T-cell (primary cell): ENCODE measurements at regions not wholly inside any gene's neighbourhood (a gene's known extent, or its start where the extent isn't known, plus 50 kb on each side); places are given as distances from the start of the nearest gene placed in this dataset.

ENCODE experiments used
- ATAC-seq, 4 experiments: fragments of 200-7000 bp in 3 of 4; fragments of 150-1000 bp in 1 of 4; cut with Tn5 transposase; replicated peaks in 1 of 4; 1 replicate in 3 of 4; 2 replicates in 1 of 4; pipeline ENCODE4 v1.10.0; 2021; ENCODE audit warnings: moderate library complexity in 3 of 4, mild to moderate bottlenecking in 2 of 4, moderate number of reproducible peaks in 1 of 4
- CTCF ChIA-PET, 2 donors: fragments of 300-600 bp; sonication (Branson Sonifier 250); formaldehyde crosslinking; loops; one replicate each; lab custom pipeline; 2022; ENCODE audit warnings: antibody characterized with exemption in 2 of 2; lab: Charles Lee
- POLR2A ChIA-PET, 2 donors: fragments of 300-600 bp; sonication (Branson Sonifier 250); formaldehyde crosslinking; loops; one replicate each; lab custom pipeline; 2022; ENCODE audit warnings: antibody characterized with exemption in 2 of 2; lab: Charles Lee
- DNase-seq, 35 experiments: peaks; one replicate each; pipeline versions ENCODE4 v3.0.0 to v3.0.0-alpha.2; 2013 to 2023
- H3K27ac ChIP-seq: one replicate; pipeline ENCODE4 v1.5.1; 2013; ENCODE audit warnings: low read length
- H3K27me3 ChIP-seq, 2 experiments: replicated peaks in 1 of 2; 1 replicate in 1 of 2; 2 replicates in 1 of 2; pipeline versions ENCODE4 v1.6.1 to v1.7.0; 2013; ENCODE audit warnings: low read length in 1 of 2, mixed read lengths in 1 of 2; ENCODE audit not compliant: control insufficient read depth in 2 of 2, insufficient read depth in 2 of 2; ENCODE audit errors: extremely low read depth in 1 of 2
- H3K36me3 ChIP-seq, 2 donors: 1 replicate in 1 of 2; 2 replicates in 1 of 2; pipeline versions ENCODE4 v1.6.1 to v1.7.0; 2013; ENCODE audit warnings: low read length in 1 of 2; ENCODE audit not compliant: control insufficient read depth in 2 of 2, insufficient read depth in 1 of 2; ENCODE audit errors: extremely low read depth in 1 of 2
- H3K4me1 ChIP-seq, 2 experiments: 1 replicate in 1 of 2; 2 replicates in 1 of 2; pipeline versions ENCODE4 v1.6.1 to v1.7.0; 2013; ENCODE audit warnings: low read length in 2 of 2, mixed read lengths in 1 of 2; ENCODE audit not compliant: insufficient read depth in 2 of 2, control insufficient read depth in 1 of 2; ENCODE audit errors: extremely low read depth in 1 of 2
- H3K4me3 ChIP-seq, 2 donors: 1 replicate in 1 of 2; 2 replicates in 1 of 2; pipeline versions ENCODE4 v1.5.1 to v1.7.0; 2013; ENCODE audit warnings: mild to moderate bottlenecking in 2 of 2, low read length in 1 of 2, moderate library complexity in 1 of 2; ENCODE audit not compliant: control insufficient read depth in 1 of 2; ENCODE audit errors: extremely low read depth in 1 of 2
- H3K9me3 ChIP-seq: 2 replicates; pipeline ENCODE4 v1.7.0; 2013
- H3K27ac Mint-ChIP-seq, 2 donors: one replicate each; pipeline ENCODE4 v1.8.0; 2020 to 2021; ENCODE audit warnings: mild to moderate bottlenecking in 2 of 2, mixed read lengths in 2 of 2
- H3K27me3 Mint-ChIP-seq, 2 donors: one replicate each; pipeline ENCODE4 v1.8.0; 2021 to 2022; ENCODE audit warnings: mixed read lengths in 2 of 2
- H3K36me3 Mint-ChIP-seq: one replicate; pipeline ENCODE4 v1.8.0; 2021; ENCODE audit warnings: mixed read lengths
- H3K4me1 Mint-ChIP-seq, 3 donors: one replicate each; pipeline ENCODE4 v1.8.0; 2020 to 2022; ENCODE audit warnings: mixed read lengths in 3 of 3, mild to moderate bottlenecking in 1 of 3
- H3K4me3 Mint-ChIP-seq, 3 donors: one replicate each; pipeline ENCODE4 v1.8.0; 2020 to 2022; ENCODE audit warnings: mild to moderate bottlenecking in 3 of 3, mixed read lengths in 3 of 3, moderate library complexity in 3 of 3
- H3K9me3 Mint-ChIP-seq, 3 donors: one replicate each; pipeline ENCODE4 v1.8.0; 2020 to 2022; ENCODE audit warnings: mixed read lengths in 3 of 3
- WGBS: methylation state at CpG from one replicate; pipeline ENCODE4 v1.1.5; 2013; ENCODE audit warnings: missing lambda C conversion rate; ENCODE audit not compliant: insufficient coverage; 5-methylcytosine and 5-hydroxymethylcytosine counted together

GRCh38 chr7:11297764-11298163 lies 324.1 kb downstream of the PHF14 start:
- DNase-seq = no peak
- ChIA-PET POLR2A (no interaction called here), CTCF (no interaction called here)
- ATAC-seq = no peak
- H3K27me3 Mint-ChIP-seq = no peaks in the 10 kb centered on the region
- Histone ChIP-seq H3K9me3 (no peaks in the 10 kb centered on the region), H3K4me3 (no peak overlapping the region), H3K4me1 (no peaks in the 10 kb centered on the region), H3K36me3 (no peaks in the 10 kb centered on the region), H3K27me3 (no peaks in the 10 kb centered on the region), H3K27ac (no peak overlapping the region)
- H3K4me1 Mint-ChIP-seq = no peaks in the 10 kb centered on the region
- peaks cover 0 to 2% (median 0%) of the 10 kb centered on the region in 3 donors for H3K9me3 Mint-ChIP-seq
- no peaks in the 10 kb centered on the region for H3K36me3 Mint-ChIP-seq
- no peak overlapping the region for H3K27ac Mint-ChIP-seq
- H3K4me3 Mint-ChIP-seq = no peak overlapping the region

- no peaks in the 10 kb centered on the region for H3K4me1 Mint-ChIP-seq
- POLR2A ChIA-PET = no interaction called here
- Histone ChIP-seq H3K4me1 (no peaks in the 10 kb centered on the region), H3K9me3 (no peaks in the 10 kb centered on the region), H3K36me3 (no peaks in the 10 kb centered on the region), H3K27ac (no peak overlapping the region), H3K27me3 (no peaks in the 10 kb centered on the region), H3K4me3 (no peak overlapping the region)
- ATAC-seq (no peak), DNase-seq (no peak)
- H3K9me3 Mint-ChIP-seq = peaks cover 0 to 4% (median 0%) of the 10 kb centered on the region in 3 donors
- CTCF ChIA-PET = no interaction called here
- no peak overlapping the region for H3K4me3 Mint-ChIP-seq
- H3K27ac Mint-ChIP-seq = no peak overlapping the region
- H3K27me3 Mint-ChIP-seq = no peaks in the 10 kb centered on the region
- 73% methylated on average over 5 of the region's 11 CpGs for WGBS
- H3K36me3 Mint-ChIP-seq = no peaks in the 10 kb centered on the region
These were observed 324.5 kb downstream of the PHF14 start for GRCh38 chr7:11298220-11298619.

- H3K36me3 Mint-ChIP-seq = no peaks in the 10 kb centered on the region
- WGBS = no CpG with 5 or more reads among the region's 5 CpGs
- ChIA-PET CTCF (no interaction called here), POLR2A (no interaction called here)
- no peak overlapping the region for H3K4me3 ChIP-seq
- no peak overlapping the region for H3K27ac ChIP-seq
- H3K27me3 Mint-ChIP-seq = no peaks in the 10 kb centered on the region
- no peak for DNase-seq
- H3K4me1 ChIP-seq = no peaks in the 10 kb centered on the region
- peaks cover 0 to 4% (median 0%) of the 10 kb centered on the region in 3 donors for H3K9me3 Mint-ChIP-seq
- no peaks in the 10 kb centered on the region for H3K27me3 ChIP-seq
- no peak overlapping the region for H3K27ac Mint-ChIP-seq
- H3K4me1 Mint-ChIP-seq = no peaks in the 10 kb centered on the region
- ATAC-seq = no peak
- no peaks in the 10 kb centered on the region for H3K36me3 ChIP-seq
- no peak overlapping the region for H3K4me3 Mint-ChIP-seq
- no peaks in the 10 kb centered on the region for H3K9me3 ChIP-seq
These were observed 326.6 kb downstream of the PHF14 start for GRCh38 chr7:11300241-11300640.

- DNase-seq (no peak), ATAC-seq (no peak)
- H3K27me3 ChIP-seq = no peaks in the 10 kb centered on the region
- no peak overlapping the region for H3K4me3 Mint-ChIP-seq
- H3K27ac ChIP-seq = no peak overlapping the region
- H3K27me3 Mint-ChIP-seq = no peaks in the 10 kb centered on the region
- H3K4me3 ChIP-seq = no peak overlapping the region
- no peaks in the 10 kb centered on the region for H3K36me3 Mint-ChIP-seq
- POLR2A ChIA-PET = no interaction called here
- H3K27ac Mint-ChIP-seq = no peak overlapping the region
- no peaks in the 10 kb centered on the region for H3K36me3 ChIP-seq
- H3K9me3 Mint-ChIP-seq = peaks cover 0 to 4% (median 0%) of the 10 kb centered on the region in 3 donors
- CTCF ChIA-PET = interaction anchor here in 1 of 2 donors (0.8 kb wide), 1 partner anchor 21 kb away, joined by 3 read pairs; no protein-coding TSS in a partner anchor
- no peaks in the 10 kb centered on the region for H3K4me1 Mint-ChIP-seq
- H3K9me3 ChIP-seq = no peaks in the 10 kb centered on the region
- no peaks in the 10 kb centered on the region for H3K4me1 ChIP-seq
These were observed 328.4 kb downstream of the PHF14 start for GRCh38 chr7:11302121-11302520.

- WGBS = no CpG with 5 or more reads among the region's 2 CpGs
- no peak overlapping the region for H3K4me3 Mint-ChIP-seq
- no peaks in the 10 kb centered on the region for H3K9me3 Mint-ChIP-seq
- no peak overlapping the region for H3K27ac ChIP-seq
- CTCF ChIA-PET = no interaction called here
- DNase-seq (no peak), ATAC-seq (no peak)
- H3K4me1 Mint-ChIP-seq = no peaks in the 10 kb centered on the region
- H3K27ac Mint-ChIP-seq = no peak overlapping the region
- POLR2A ChIA-PET = no interaction called here
- H3K36me3 Mint-ChIP-seq = no peaks in the 10 kb centered on the region
- H3K4me1 ChIP-seq = no peaks in the 10 kb centered on the region
- peaks cover 0 to 1% of the 10 kb centered on the region in 2 donors for H3K27me3 Mint-ChIP-seq
- H3K9me3 ChIP-seq = no peaks in the 10 kb centered on the region
- H3K4me3 ChIP-seq = no peak overlapping the region
- H3K36me3 ChIP-seq = no peaks in the 10 kb centered on the region
- H3K27me3 ChIP-seq = no peaks in the 10 kb centered on the region
These were observed 340.1 kb downstream of the PHF14 start for GRCh38 chr7:11313801-11314200.

GRCh38 chr7:11315666-11316258 lies 342.1 kb downstream of the PHF14 start:
- ATAC-seq (no peak), DNase-seq (no peak)
- Histone ChIP-seq H3K27me3 (no peaks in the 10 kb centered on the region), H3K27ac (no peak overlapping the region), H3K9me3 (no peaks in the 10 kb centered on the region), H3K4me1 (no peaks in the 10 kb centered on the region), H3K36me3 (no peaks in the 10 kb centered on the region), H3K4me3 (no peak overlapping the region)
- H3K4me1 Mint-ChIP-seq = no peaks in the 10 kb centered on the region
- POLR2A ChIA-PET = no interaction called here
- CTCF ChIA-PET = interaction anchor here in 1 of 2 donors (0.6 kb wide), 1 partner anchor 14 kb away, joined by 3 read pairs; no protein-coding TSS in a partner anchor
- no peaks in the 10 kb centered on the region for H3K9me3 Mint-ChIP-seq
- H3K4me3 Mint-ChIP-seq = no peak overlapping the region
- peaks cover 1 to 3% of the 10 kb centered on the region in 2 donors for H3K27me3 Mint-ChIP-seq
- H3K27ac Mint-ChIP-seq = no peak overlapping the region
- no peaks in the 10 kb centered on the region for H3K36me3 Mint-ChIP-seq
- 93% methylated on average over 3 of the region's 3 CpGs for WGBS

GRCh38 chr7:11317766-11318165 lies 344.1 kb downstream of the PHF14 start:
- CTCF ChIA-PET = no interaction called here
- Mint-ChIP-seq H3K4me3 (no peak overlapping the region), H3K27me3 (peaks cover 1 to 3% of the 10 kb centered on the region in 2 donors), H3K4me1 (no peaks in the 10 kb centered on the region), H3K36me3 (no peaks in the 10 kb centered on the region), H3K27ac (no peak overlapping the region), H3K9me3 (no peaks in the 10 kb centered on the region)
- Histone ChIP-seq H3K9me3 (no peaks in the 10 kb centered on the region), H3K36me3 (no peaks in the 10 kb centered on the region), H3K27ac (no peak overlapping the region), H3K4me3 (no peak overlapping the region), H3K4me1 (no peaks in the 10 kb centered on the region), H3K27me3 (no peaks in the 10 kb centered on the region)
- DNase-seq (no peak), ATAC-seq (no peak)
- POLR2A ChIA-PET = no interaction called here
- no CpG with 5 or more reads among the region's 1 CpG for WGBS
